T-helper 2 cell treated with Interferon-gamma antibody and Interleukin-4, amounts not matched to agents 5 μg/mL and 100 μg/mL, for 36 hours (primary cell): ENCODE measurements at regions not wholly inside any gene's neighbourhood (a gene's known extent, or its start where the extent isn't known, plus 50 kb on each side); places are given as distances from the start of the nearest gene placed in this dataset.

Experiments
- DNase-seq: peaks from one replicate; pipeline ENCODE4 v3.0.0; 2021; ENCODE audit warnings: low spot score
- H3K27ac Mint-ChIP-seq: one replicate; pipeline ENCODE4 v1.8.0; 2021; ENCODE audit warnings: mild to moderate bottlenecking, mixed read lengths
- H3K27me3 Mint-ChIP-seq: one replicate; pipeline ENCODE4 v1.8.0; 2021; ENCODE audit warnings: low read depth, mixed read lengths
- H3K36me3 Mint-ChIP-seq: one replicate; pipeline ENCODE4 v1.8.0; 2021; ENCODE audit warnings: low read depth, mixed read lengths
- H3K4me1 Mint-ChIP-seq: one replicate; pipeline ENCODE4 v1.8.0; 2021; ENCODE audit warnings: low read depth, mixed read lengths
- H3K4me3 Mint-ChIP-seq: one replicate; pipeline ENCODE4 v1.8.0; 2022; ENCODE audit warnings: mild to moderate bottlenecking, moderate library complexity, mixed read lengths
- H3K9me3 Mint-ChIP-seq: one replicate; pipeline ENCODE4 v1.8.0; 2021; ENCODE audit warnings: mixed read lengths

- Mint-ChIP-seq H3K27ac (no peak overlapping the region), H3K4me3 (no peak overlapping the region), H3K4me1 (no peaks in the 10 kb centered on the region), H3K27me3 (no peaks in the 10 kb centered on the region), H3K9me3 (peaks cover 20% of the 10 kb centered on the region), H3K36me3 (no peaks in the 10 kb centered on the region)
- DNase-seq = no peak
Measured at GRCh38 chr4:59044286-59044900, 1934.2 kb upstream of the IGFBP7 start.

GRCh38 chr4:59054086-59054485, 1943.9 kb upstream of the IGFBP7 start:
- H3K4me3 Mint-ChIP-seq = no peak overlapping the region
- no peaks in the 10 kb centered on the region for H3K4me1 Mint-ChIP-seq
- H3K27ac Mint-ChIP-seq = no peak overlapping the region
- peaks cover 26% of the 10 kb centered on the region for H3K9me3 Mint-ChIP-seq
- no peaks in the 10 kb centered on the region for H3K27me3 Mint-ChIP-seq
- DNase-seq = no peak
- no peaks in the 10 kb centered on the region for H3K36me3 Mint-ChIP-seq

- Mint-ChIP-seq H3K27me3 (no peaks in the 10 kb centered on the region), H3K27ac (no peak overlapping the region), H3K36me3 (no peaks in the 10 kb centered on the region), H3K4me1 (no peaks in the 10 kb centered on the region), H3K4me3 (no peak overlapping the region), H3K9me3 (peaks cover 31% of the 10 kb centered on the region)
- DNase-seq = no peak
Measured at GRCh38 chr4:59057804-59058203, 1947.6 kb upstream of the IGFBP7 start.

- Mint-ChIP-seq H3K4me1 (no peaks in the 10 kb centered on the region), H3K4me3 (no peak overlapping the region), H3K9me3 (peaks cover 27% of the 10 kb centered on the region), H3K27ac (no peak overlapping the region), H3K36me3 (no peaks in the 10 kb centered on the region), H3K27me3 (no peaks in the 10 kb centered on the region)
- no peak for DNase-seq
Measured at GRCh38 chr4:59058543-59058942, 1948.4 kb upstream of the IGFBP7 start.

GRCh38 chr4:59060002-59060846, 1950.0 kb upstream of the IGFBP7 start:
- H3K27me3 Mint-ChIP-seq = no peaks in the 10 kb centered on the region
- peaks cover 35% of the 10 kb centered on the region for H3K9me3 Mint-ChIP-seq
- H3K36me3 Mint-ChIP-seq = no peaks in the 10 kb centered on the region
- no peak overlapping the region for H3K4me3 Mint-ChIP-seq
- no peak for DNase-seq
- no peaks in the 10 kb centered on the region for H3K4me1 Mint-ChIP-seq
- no peak overlapping the region for H3K27ac Mint-ChIP-seq

DNA sequence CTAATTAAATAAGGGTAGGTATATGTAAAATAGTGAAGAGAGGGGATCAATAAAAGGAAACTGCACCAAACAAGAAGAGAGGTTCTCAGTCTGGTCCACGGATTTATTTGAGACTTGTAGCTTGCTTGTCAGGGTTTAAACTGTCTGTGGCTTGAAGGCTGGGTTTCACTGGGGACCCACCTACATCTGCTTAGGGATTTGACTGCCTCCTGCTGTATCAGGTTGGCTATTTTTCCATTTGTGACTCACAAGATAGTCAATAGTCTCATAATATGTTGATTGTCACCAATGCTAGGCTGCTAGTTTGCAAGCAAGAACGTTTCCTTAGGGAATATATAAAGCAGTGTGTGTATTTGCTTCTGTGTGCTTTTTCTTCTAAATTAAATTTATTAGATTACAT, 1950.7 kb upstream of the IGFBP7 start:
- H3K36me3 Mint-ChIP-seq = no peaks in the 10 kb centered on the region
- no peak overlapping the region for H3K27ac Mint-ChIP-seq
- no peaks in the 10 kb centered on the region for H3K27me3 Mint-ChIP-seq
- no peak for DNase-seq
- H3K4me3 Mint-ChIP-seq = no peak overlapping the region
- peaks cover 36% of the 10 kb centered on the region for H3K9me3 Mint-ChIP-seq
- no peaks in the 10 kb centered on the region for H3K4me1 Mint-ChIP-seq

DNA sequence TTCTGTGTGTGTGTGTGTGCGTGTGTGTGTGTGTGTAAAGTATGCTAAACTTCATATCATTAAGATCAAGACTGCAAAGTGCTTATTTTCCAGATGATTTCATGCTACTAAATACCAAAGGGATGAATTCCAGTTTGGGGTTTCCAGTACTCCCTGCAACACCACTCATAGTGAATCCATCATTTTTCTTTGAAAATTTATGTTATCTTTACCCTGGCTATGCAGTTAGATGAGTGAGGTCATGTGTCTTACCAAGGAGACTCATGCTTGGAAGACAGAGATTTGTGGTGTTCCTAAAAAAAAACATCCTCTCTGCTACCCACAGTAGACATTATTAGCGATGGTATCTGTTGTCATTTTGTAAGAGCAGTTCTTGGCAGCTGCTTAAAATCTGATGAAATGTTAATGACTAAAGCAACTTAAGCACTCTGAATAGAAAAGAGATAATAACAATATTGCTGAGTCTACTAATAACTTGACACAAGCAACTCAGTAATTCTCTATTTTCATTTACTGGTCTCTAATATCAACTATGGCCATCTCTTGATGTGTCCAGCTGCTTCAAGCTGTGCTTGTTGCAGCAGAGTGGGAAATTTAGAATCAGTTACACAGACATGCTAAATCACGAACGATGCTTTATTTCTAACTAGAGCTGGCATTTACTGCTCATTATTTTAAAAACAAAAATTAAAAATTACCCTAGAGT, 1953.0 kb upstream of the IGFBP7 start:
- no peaks in the 10 kb centered on the region for H3K36me3 Mint-ChIP-seq
- no peaks in the 10 kb centered on the region for H3K27me3 Mint-ChIP-seq
- H3K27ac Mint-ChIP-seq = no peak overlapping the region
- H3K9me3 Mint-ChIP-seq = peaks cover 41% of the 10 kb centered on the region
- DNase-seq = no peak
- no peak overlapping the region for H3K4me3 Mint-ChIP-seq
- H3K4me1 Mint-ChIP-seq = no peaks in the 10 kb centered on the region

DNA sequence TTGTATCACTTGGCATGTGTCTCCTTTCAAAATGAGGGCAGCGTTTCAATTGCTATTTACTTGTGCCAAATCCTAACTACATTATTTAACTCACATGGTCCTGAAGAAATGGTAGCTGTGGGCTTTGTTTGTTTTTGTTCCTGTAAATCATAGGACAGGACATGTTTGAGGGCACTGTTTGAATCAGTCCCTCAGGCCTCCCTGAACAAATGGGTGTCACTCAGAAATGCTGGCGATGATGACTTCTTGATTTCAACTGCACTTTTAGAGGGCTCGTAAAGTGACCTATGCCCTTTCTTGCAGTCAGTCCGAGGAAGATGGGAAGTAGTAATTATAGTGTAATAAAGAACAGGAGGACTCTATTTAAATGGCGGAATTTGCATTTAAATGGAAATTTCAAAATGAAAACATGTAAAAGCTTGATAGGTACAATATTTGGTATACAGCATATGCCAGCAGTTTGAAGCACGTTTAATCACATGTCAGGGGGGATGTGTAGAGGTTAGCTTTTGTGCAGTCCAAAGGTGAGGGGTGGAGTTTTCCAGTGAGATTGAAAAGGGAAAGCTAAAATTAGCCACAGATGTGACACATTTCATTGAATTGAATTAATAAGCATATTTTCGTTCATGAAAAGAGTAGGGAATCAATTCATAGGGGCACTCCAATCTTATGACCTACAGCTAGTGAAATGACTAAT, 1958.7 kb upstream of the IGFBP7 start:
- DNase-seq = no peak
- Mint-ChIP-seq H3K4me3 (no peak overlapping the region), H3K27me3 (no peaks in the 10 kb centered on the region), H3K9me3 (peaks cover 39% of the 10 kb centered on the region), H3K4me1 (no peaks in the 10 kb centered on the region), H3K27ac (no peak overlapping the region), H3K36me3 (no peaks in the 10 kb centered on the region)

DNA sequence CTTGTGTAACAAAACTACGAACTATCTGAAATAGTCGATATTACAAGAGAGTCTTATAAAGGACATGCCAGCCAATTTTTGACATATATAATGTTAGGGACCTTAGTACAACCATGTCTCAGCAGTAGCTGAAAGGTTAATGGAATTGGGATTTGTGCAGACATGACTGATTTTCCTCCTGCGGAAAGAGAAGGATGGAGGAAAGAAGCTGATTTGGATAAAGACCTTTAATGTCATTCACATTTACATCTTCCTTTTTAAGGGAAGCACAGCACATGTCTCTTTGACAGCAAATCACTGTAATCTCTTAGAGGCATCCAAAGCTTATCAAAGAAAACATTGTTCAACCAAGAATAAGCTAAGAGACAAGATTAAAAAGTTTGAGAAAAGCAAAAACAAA, 1976.2 kb upstream of the IGFBP7 start:
- Mint-ChIP-seq H3K4me3 (no peak overlapping the region), H3K36me3 (no peaks in the 10 kb centered on the region), H3K4me1 (no peaks in the 10 kb centered on the region), H3K27me3 (no peaks in the 10 kb centered on the region), H3K27ac (no peak overlapping the region), H3K9me3 (peaks cover 23% of the 10 kb centered on the region)
- DNase-seq = no peak

DNA sequence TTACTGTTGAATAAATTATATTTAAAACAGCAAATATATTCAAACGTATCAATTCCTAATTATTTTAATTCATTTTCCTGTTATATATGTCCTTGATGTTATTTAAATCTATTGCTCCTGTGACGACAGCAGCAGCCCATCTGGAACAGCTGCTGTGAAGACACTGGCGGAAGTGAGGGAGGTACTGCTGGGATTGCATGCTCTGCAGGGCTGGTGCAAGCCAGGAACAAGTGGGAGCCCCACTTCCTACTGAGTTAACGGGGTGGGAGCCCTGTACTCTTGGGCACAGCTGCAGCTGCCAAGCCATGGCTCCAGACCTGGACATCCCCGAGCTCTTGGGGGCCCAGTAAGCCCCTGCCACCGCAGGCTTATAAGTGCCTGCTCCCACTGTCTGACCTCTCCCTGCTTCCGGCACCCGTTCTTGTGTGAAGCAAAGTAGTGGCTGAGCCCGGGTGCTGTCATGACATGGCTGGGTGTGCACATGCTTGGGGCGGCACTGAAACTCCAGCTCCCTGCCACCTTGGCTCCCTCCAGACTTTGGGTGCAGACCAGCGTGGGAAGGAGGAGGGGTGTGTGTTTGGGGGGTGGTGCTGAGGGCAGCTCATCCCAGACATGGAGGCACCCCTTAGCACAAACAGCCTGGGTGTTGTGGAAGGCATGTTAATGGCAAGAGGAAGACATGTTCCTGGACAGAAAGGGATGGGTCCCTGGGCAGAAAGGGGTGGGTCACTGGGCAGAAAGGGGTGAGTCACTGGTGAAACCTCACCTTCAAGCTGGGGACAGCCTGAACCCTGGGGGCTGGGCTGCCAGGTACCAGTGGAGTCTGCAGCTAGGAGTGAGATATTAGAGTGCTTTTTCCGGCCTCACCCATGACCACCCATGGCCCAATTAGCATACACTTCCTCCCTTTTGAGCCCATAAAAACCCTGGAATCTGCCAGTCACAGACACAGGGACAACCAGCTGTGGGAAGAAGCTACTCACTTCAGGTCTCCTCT, 1981.3 kb upstream of the IGFBP7 start:
- no peak overlapping the region for H3K4me3 Mint-ChIP-seq
- no peaks in the 10 kb centered on the region for H3K27me3 Mint-ChIP-seq
- no peak for DNase-seq
- H3K4me1 Mint-ChIP-seq = no peaks in the 10 kb centered on the region
- peaks cover 26% of the 10 kb centered on the region for H3K9me3 Mint-ChIP-seq
- H3K36me3 Mint-ChIP-seq = no peaks in the 10 kb centered on the region
- no peak overlapping the region for H3K27ac Mint-ChIP-seq

DNA sequence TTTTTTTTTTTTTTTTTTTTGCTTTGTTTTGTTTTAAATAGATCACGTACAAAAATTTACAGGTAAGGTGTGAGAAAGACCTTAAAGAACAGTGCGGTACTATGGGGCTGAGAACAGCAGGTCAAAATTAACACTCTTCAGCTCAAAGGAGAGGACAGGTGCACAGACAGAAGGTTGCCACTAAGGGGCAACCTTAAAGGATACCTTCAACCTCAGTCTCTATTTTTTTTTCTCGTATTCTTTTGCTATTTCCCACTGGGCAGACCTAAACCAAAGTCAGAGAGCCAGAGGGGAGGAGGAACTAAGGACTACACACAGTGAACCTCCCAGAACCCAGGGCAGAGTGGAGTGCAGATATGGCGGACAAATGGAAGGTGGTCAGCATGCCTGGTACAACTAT, 1984.3 kb upstream of the IGFBP7 start:
- H3K9me3 Mint-ChIP-seq = peaks cover 24% of the 10 kb centered on the region
- no peaks in the 10 kb centered on the region for H3K4me1 Mint-ChIP-seq
- no peak overlapping the region for H3K27ac Mint-ChIP-seq
- DNase-seq = no peak
- H3K36me3 Mint-ChIP-seq = no peaks in the 10 kb centered on the region
- no peaks in the 10 kb centered on the region for H3K27me3 Mint-ChIP-seq
- no peak overlapping the region for H3K4me3 Mint-ChIP-seq

DNA sequence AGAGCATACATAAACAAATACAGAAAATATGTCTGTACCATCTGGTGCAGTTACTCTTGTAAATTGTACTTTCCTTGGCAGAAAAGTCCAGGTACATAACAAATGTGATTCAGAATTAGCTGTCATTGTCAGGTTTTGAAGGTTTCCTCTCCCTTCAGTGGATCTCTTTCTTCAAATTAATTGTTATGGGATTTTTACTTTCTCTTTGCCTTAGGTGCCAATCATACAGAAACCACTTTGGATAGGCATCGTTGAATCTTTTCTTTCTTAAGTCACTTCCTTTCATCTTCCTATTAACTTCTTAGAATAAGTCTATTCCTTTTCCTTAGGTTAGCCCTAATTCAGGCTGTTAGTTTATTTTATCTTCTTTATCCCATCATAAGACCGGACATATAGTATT, 1992.1 kb upstream of the IGFBP7 start:
- no peak overlapping the region for H3K4me3 Mint-ChIP-seq

DNA sequence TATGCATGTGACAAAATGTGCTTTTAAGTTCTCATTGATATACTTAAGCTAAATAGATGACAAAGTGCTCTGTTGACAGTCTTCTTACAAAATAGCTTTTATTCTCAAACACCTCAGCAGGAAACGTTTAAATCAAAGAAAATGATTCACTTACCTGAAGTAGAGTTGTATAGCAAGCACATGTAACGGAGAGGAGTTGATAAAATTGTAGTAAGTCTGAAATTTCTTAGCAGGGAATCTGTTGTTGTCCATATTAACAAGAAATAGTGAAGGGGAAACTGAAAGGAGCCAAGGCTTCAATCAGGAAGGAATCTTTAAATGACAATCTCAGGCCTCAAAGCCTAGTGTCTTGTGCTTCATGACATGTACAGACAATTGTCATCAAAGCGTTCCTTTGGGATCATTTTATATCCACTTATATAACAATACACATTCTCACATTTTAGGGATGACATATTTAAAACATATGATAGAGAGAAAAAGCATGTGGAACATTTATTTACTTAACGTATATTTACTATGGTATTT, 2010.2 kb upstream of the IGFBP7 start:
- no peaks in the 10 kb centered on the region for H3K27me3 Mint-ChIP-seq
- DNase-seq = no peak
- H3K27ac Mint-ChIP-seq = no peak overlapping the region
- no peak overlapping the region for H3K4me3 Mint-ChIP-seq
- no peaks in the 10 kb centered on the region for H3K4me1 Mint-ChIP-seq
- H3K36me3 Mint-ChIP-seq = no peaks in the 10 kb centered on the region
- peaks cover 24% of the 10 kb centered on the region for H3K9me3 Mint-ChIP-seq

More for the DNA sequence above, 1992.1 kb upstream of the IGFBP7 start:
- H3K27ac Mint-ChIP-seq = no peak overlapping the region
- no peaks in the 10 kb centered on the region for H3K4me1 Mint-ChIP-seq
- H3K36me3 Mint-ChIP-seq = no peaks in the 10 kb centered on the region
- no peaks in the 10 kb centered on the region for H3K27me3 Mint-ChIP-seq
- peaks cover 24% of the 10 kb centered on the region for H3K9me3 Mint-ChIP-seq
- no peak for DNase-seq
